Upper lobe of left lung (tissue), 6 donors: ENCODE measurements at regions not wholly inside any gene's neighbourhood (a gene's known extent, or its start where the extent isn't known, plus 50 kb on each side); places are given as distances from the start of the nearest gene placed in this dataset.

ENCODE experiments used
- ATAC-seq, 2 donors: fragments of 200-7000 bp; cut with Tn5 transposase; one replicate each; pipeline ENCODE4 v1.9.1; 2022; ENCODE audit warnings: mild to moderate bottlenecking in 2 of 2, moderate library complexity in 2 of 2; ENCODE audit not compliant: low FRiP score in 2 of 2
- DNase-seq, 2 donors: peaks; one replicate each; pipeline ENCODE4 v3.0.0-alpha.2; 2019 to 2020
- H3K27ac ChIP-seq, 4 donors: fragments of 200-600 bp; sonication (generic); one replicate each; pipeline ENCODE4 v1.5.1; 2016 to 2019
- H3K27me3 ChIP-seq, 4 donors: fragments of 200-600 bp; sonication (generic); one replicate each; pipeline ENCODE4 v1.5.1; 2017 to 2019
- H3K36me3 ChIP-seq, 4 donors: fragments of 200-600 bp; sonication (generic); one replicate each; pipeline ENCODE4 v1.5.1; 2016 to 2019
- H3K4me1 ChIP-seq, 4 donors: fragments of 200-600 bp; sonication (generic); one replicate each; pipeline ENCODE4 v1.5.1; 2018 to 2019
- H3K4me3 ChIP-seq, 4 donors: fragments of 200-600 bp; sonication (generic); one replicate each; pipeline ENCODE4 v1.5.1; 2017 to 2019; ENCODE audit warnings: mild to moderate bottlenecking in 2 of 4, moderate library complexity in 1 of 4
- H3K9me3 ChIP-seq, 4 donors: fragments of 200-600 bp; sonication (generic); one replicate each; pipeline ENCODE4 v1.5.1; 2018 to 2019
- EP300 ChIP-seq, 4 donors: sonication (generic); formaldehyde crosslinking; IDR thresholded peaks; one replicate each; pipeline ENCODE4 v1.5.1; 2017; ENCODE audit warnings: antibody characterized with exemption in 4 of 4, control low read depth in 2 of 4
- POLR2A ChIP-seq, 4 donors: fragments of 450-650 bp; IDR thresholded peaks; one replicate each; pipeline ENCODE4 v1.5.1; 2016 to 2017; ENCODE audit warnings: antibody characterized with exemption in 4 of 4, mild to moderate bottlenecking in 2 of 4
- POLR2AphosphoS5 ChIP-seq, 2 donors: sonication (generic); formaldehyde crosslinking; IDR thresholded peaks; one replicate each; pipeline ENCODE4 v1.5.1; 2017; ENCODE audit warnings: antibody characterized with exemption in 2 of 2
- WGBS, 2 donors: methylation state at CpG; one replicate each; pipeline ENCODE4 v1.1.5; 2017 to 2018; 5-methylcytosine and 5-hydroxymethylcytosine counted together
- TF ChIP-seq, protein P1 (sequence below), 6 experiments: fragments of 450-650 bp in 4 of 6; fragments of 200-600 bp in 2 of 6; sonication (generic) in 2 of 6; IDR thresholded peaks; one replicate each; pipeline ENCODE4 v1.5.1; 2016 to 2019; ENCODE audit warnings: antibody characterized with exemption in 6 of 6
- donor health status: DM: no; HTN: no; CAD: no; lungs with moderate emphysema.
- donor health status: DM: no; HTN: yes; CAD: no; lungs with severe emphysema.

DNA sequence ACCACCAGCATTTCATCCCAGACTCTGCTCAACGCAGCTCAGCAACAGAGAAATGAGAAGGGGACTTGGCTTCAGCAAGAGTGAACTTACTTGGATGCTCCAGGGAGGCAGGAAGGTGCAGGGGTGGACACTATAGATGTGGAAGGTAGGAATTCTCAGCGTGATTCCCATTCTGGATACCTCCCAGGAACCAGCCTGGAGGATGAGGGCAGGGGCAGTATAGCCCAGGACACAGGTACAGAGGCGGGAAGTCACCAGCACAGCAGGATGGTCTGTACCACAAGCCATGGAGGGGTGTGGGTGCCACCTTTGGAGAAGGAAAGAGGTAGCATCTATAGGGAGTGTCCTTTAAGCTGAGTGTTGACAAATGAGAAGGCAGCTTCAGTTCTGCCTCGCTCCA is 1275.2 kb downstream of the TBC1D22A start:
- Histone ChIP-seq H3K27ac (no peak overlapping the region), H3K4me1 (no peaks in the 10 kb centered on the region), H3K36me3 (no peaks in the 10 kb centered on the region), H3K27me3 (no peaks in the 10 kb centered on the region), H3K4me3 (no peak overlapping the region), H3K9me3 (no peaks in the 10 kb centered on the region)
- TF ChIP-seq EP300 (IDR thresholded peaks at IDR 0.05), result no peak
- no peak for TF ChIP-seq POLR2A (IDR thresholded peaks at IDR 0.05)
- WGBS, 2 donors, result 79 to 88% methylated on average over 4 of the region's 4 CpGs
- no peak for DNase-seq
- no peak for ATAC-seq

DNA sequence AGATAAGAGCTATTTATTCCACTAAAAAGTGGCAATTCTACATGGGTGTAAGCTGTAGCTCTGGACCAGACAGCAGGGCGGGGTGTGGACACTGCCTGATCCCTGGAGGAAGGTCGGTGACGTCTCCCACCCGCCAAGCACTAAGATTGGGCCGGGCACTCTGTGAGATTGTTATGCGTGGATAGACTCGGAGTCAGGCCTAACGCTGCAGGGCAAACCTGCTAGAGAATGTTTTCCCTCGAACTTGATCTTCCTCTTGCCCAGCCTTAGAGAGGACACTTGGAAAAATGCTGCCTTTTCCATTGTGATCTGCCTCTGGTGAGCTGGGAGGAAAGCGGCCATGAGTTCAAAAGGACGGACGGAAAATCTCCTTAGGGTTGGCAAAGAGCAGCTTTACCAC is 1273.4 kb downstream of the TBC1D22A start:
- Histone ChIP-seq H3K4me3 (no peak overlapping the region), H3K36me3 (no peaks in the 10 kb centered on the region), H3K9me3 (no peaks in the 10 kb centered on the region), H3K4me1 (no peaks in the 10 kb centered on the region), H3K27ac (no peak overlapping the region), H3K27me3 (no peaks in the 10 kb centered on the region)
- ATAC-seq (no peak), DNase-seq (no peak)
- 71 to 72% methylated on average over 12 of the region's 12 CpGs for WGBS, 2 donors
- TF ChIP-seq, protein P1, sequence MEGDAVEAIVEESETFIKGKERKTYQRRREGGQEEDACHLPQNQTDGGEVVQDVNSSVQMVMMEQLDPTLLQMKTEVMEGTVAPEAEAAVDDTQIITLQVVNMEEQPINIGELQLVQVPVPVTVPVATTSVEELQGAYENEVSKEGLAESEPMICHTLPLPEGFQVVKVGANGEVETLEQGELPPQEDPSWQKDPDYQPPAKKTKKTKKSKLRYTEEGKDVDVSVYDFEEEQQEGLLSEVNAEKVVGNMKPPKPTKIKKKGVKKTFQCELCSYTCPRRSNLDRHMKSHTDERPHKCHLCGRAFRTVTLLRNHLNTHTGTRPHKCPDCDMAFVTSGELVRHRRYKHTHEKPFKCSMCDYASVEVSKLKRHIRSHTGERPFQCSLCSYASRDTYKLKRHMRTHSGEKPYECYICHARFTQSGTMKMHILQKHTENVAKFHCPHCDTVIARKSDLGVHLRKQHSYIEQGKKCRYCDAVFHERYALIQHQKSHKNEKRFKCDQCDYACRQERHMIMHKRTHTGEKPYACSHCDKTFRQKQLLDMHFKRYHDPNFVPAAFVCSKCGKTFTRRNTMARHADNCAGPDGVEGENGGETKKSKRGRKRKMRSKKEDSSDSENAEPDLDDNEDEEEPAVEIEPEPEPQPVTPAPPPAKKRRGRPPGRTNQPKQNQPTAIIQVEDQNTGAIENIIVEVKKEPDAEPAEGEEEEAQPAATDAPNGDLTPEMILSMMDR (IDR thresholded peaks at IDR 0.05), result no peak
- TF ChIP-seq POLR2A (IDR thresholded peaks at IDR 0.05) (no peak), POLR2AphosphoS5 (IDR thresholded peaks at IDR 0.05) (no peak), EP300 (IDR thresholded peaks at IDR 0.05) (no peak)

DNA sequence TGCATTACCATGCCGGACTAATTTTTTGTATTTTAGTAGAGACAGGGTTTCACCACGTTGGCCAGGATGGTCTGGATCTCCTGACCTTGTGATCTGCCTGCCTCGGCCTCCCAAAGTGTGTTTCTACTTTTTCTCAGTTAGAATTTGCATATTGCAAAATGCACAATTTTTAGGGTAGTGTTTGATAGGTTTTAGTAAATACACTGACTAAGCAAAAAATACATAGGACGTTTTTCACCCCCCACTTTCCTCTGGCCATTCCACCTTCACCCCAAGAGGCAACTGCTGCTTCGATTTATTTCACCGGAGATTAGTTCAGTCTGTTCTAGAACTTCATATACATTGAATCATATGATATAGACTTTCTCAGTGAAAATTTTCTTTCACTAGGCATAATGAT is 1269.1 kb downstream of the TBC1D22A start:
- DNase-seq (no peak), ATAC-seq (no peak)
- Histone ChIP-seq H3K9me3 (no peaks in the 10 kb centered on the region), H3K4me3 (no peak overlapping the region), H3K27ac (no peak overlapping the region), H3K27me3 (no peaks in the 10 kb centered on the region), H3K4me1 (no peaks in the 10 kb centered on the region), H3K36me3 (no peaks in the 10 kb centered on the region)
- no peak for TF ChIP-seq POLR2AphosphoS5 (IDR thresholded peaks at IDR 0.05)
- no peak for TF ChIP-seq EP300 (IDR thresholded peaks at IDR 0.05)
- TF ChIP-seq, protein P1 (IDR thresholded peaks at IDR 0.05), result no peak
- no peak for TF ChIP-seq POLR2A (IDR thresholded peaks at IDR 0.05)
- WGBS, 2 donors, result 79 to 85% methylated on average over 6 of the region's 6 CpGs

DNA sequence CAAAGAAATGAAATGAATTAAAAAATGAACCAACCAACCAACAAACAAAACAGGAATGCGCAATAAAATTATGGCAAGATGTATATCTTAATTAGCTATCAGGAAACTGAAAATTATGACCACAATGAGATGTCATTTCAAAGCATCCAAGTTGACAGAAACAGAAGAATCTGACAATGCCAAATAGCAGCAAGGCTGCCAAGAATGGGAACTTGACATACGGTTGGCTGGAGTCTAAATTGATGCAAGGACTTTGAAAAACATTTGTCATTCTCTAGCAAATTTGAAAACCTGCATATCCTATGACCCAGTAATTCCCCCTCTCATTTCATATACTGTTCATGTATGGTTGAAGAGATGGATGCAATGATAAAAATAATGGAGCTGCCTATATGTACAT is 1262.6 kb downstream of the TBC1D22A start:
- Histone ChIP-seq H3K4me3 (no peak overlapping the region), H3K27me3 (no peaks in the 10 kb centered on the region), H3K9me3 (peaks cover 4 to 8% (median 7%) of the 10 kb centered on the region in 4 donors), H3K36me3 (no peaks in the 10 kb centered on the region), H3K27ac (no peak overlapping the region), H3K4me1 (no peaks in the 10 kb centered on the region)
- TF ChIP-seq POLR2A (IDR thresholded peaks at IDR 0.05), result no peak
- TF ChIP-seq, protein P1 (IDR thresholded peaks at IDR 0.05), result no peak
- no peak for TF ChIP-seq POLR2AphosphoS5 (IDR thresholded peaks at IDR 0.05)
- TF ChIP-seq EP300 (IDR thresholded peaks at IDR 0.05), result no peak
- 64 to 76% methylated on average over 2 of the region's 2 CpGs for WGBS, 2 donors
- DNase-seq (no peak), ATAC-seq (no peak)

DNA sequence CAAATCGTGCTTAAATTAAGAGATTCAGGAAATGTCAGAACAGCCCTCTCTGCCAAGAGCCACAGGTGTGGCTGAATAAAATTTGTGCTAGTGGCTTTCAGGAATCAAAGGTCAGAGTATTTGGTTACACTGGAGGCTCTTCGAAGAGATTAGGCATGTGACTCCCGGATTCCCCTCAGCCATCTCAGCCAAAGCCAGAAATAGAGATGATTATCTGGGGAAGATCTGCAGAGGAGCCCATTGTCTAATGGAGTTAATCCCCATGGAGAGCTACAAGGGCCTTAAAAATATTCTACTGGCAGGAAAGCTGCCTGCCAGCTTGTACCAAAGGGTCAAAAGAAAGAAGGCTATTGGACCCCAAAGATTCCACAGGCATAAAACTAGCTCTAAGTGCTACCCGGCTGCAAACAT is 1259.5 kb downstream of the TBC1D22A start:
- H3K4me1 ChIP-seq, result no peaks in the 10 kb centered on the region
- TF ChIP-seq, protein P1 (IDR thresholded peaks at IDR 0.05), result no peak
- TF ChIP-seq POLR2AphosphoS5 (IDR thresholded peaks at IDR 0.05), result no peak
- no peak for TF ChIP-seq EP300 (IDR thresholded peaks at IDR 0.05)
- no peak for TF ChIP-seq POLR2A (IDR thresholded peaks at IDR 0.05)
- no peak overlapping the region for H3K27ac ChIP-seq
- no peaks in the 10 kb centered on the region for H3K27me3 ChIP-seq
- 75 to 80% methylated on average over 4 of the region's 4 CpGs for WGBS, 2 donors
- H3K4me3 ChIP-seq, result no peak overlapping the region
- H3K9me3 ChIP-seq, result peaks cover 4 to 15% (median 9%) of the 10 kb centered on the region in 4 donors
- no peaks in the 10 kb centered on the region for H3K36me3 ChIP-seq
- no peak for ATAC-seq
- DNase-seq, result no peak
